Mucosa of stomach (tissue), 1 donor: ENCODE measurements at regions not wholly inside any gene's neighbourhood (a gene's known extent, or its start where the extent isn't known, plus 50 kb on each side); places are given as distances from the start of the nearest gene placed in this dataset.

Experiments
- H3K27me3 ChIP-seq: one replicate; pipeline ENCODE4 v1.7.0; 2013; ENCODE audit warnings: mild to moderate bottlenecking, low read length; ENCODE audit not compliant: control insufficient read depth, insufficient read depth
- H3K36me3 ChIP-seq: one replicate; pipeline ENCODE4 v1.7.0; 2013; ENCODE audit warnings: low read length; ENCODE audit not compliant: control insufficient read depth, insufficient read depth
- H3K4me1 ChIP-seq: one replicate; pipeline ENCODE4 v1.7.0; 2013; ENCODE audit warnings: mild to moderate bottlenecking, low read length; ENCODE audit not compliant: control insufficient read depth, insufficient read depth
- H3K4me3 ChIP-seq: one replicate; pipeline ENCODE4 v1.7.0; 2013; ENCODE audit warnings: low read length
- H3K9ac ChIP-seq: one replicate; pipeline ENCODE4 v1.7.0; 2013; ENCODE audit warnings: mild to moderate bottlenecking, low read length, moderate library complexity
- H3K9me3 ChIP-seq: one replicate; pipeline ENCODE4 v1.7.0; 2013; ENCODE audit warnings: mild to moderate bottlenecking, low read length, moderate library complexity; ENCODE audit not compliant: control insufficient read depth
- donor health status: Pancreatic carcinoma.

- no peak overlapping the region for H3K9ac ChIP-seq
- H3K27me3 ChIP-seq = no peaks in the 10 kb centered on the region
- H3K4me1 ChIP-seq = no peaks in the 10 kb centered on the region
- H3K9me3 ChIP-seq = no peaks in the 10 kb centered on the region
- H3K36me3 ChIP-seq = no peaks in the 10 kb centered on the region
- H3K4me3 ChIP-seq = no peak overlapping the region
These were observed 78.3 kb upstream of the HS6ST1 start for GRCh38 chr2:128396946-128397345.

GRCh38 chr2:128399256-128399655 is 80.6 kb upstream of the HS6ST1 start:
- Histone ChIP-seq H3K4me1 (no peaks in the 10 kb centered on the region), H3K36me3 (no peaks in the 10 kb centered on the region), H3K9me3 (no peaks in the 10 kb centered on the region), H3K9ac (no peak overlapping the region), H3K4me3 (no peak overlapping the region), H3K27me3 (no peaks in the 10 kb centered on the region)

- H3K9ac ChIP-seq = no peak overlapping the region
These were observed 81.1 kb upstream of the HS6ST1 start for GRCh38 chr2:128399690-128400291.

GRCh38 chr2:128401680-128402079 is 83.0 kb upstream of the HS6ST1 start:
- no peaks in the 10 kb centered on the region for H3K36me3 ChIP-seq
- no peaks in the 10 kb centered on the region for H3K4me1 ChIP-seq
- H3K9me3 ChIP-seq = no peaks in the 10 kb centered on the region
- H3K27me3 ChIP-seq = no peaks in the 10 kb centered on the region
- no peak overlapping the region for H3K9ac ChIP-seq
- no peak overlapping the region for H3K4me3 ChIP-seq

More at GRCh38 chr2:128399690-128400291, 81.1 kb upstream of the HS6ST1 start:
- H3K27me3 ChIP-seq = no peaks in the 10 kb centered on the region
- H3K4me3 ChIP-seq = no peak overlapping the region
- no peaks in the 10 kb centered on the region for H3K4me1 ChIP-seq
- H3K9me3 ChIP-seq = no peaks in the 10 kb centered on the region
- no peaks in the 10 kb centered on the region for H3K36me3 ChIP-seq

GRCh38 chr2:128402911-128403670 is 84.4 kb upstream of the HS6ST1 start:
- Histone ChIP-seq H3K4me3 (no peak overlapping the region), H3K4me1 (no peaks in the 10 kb centered on the region), H3K9ac (no peak overlapping the region), H3K27me3 (no peaks in the 10 kb centered on the region), H3K9me3 (no peaks in the 10 kb centered on the region), H3K36me3 (no peaks in the 10 kb centered on the region)

- H3K9ac ChIP-seq = no peak overlapping the region
- H3K9me3 ChIP-seq = no peaks in the 10 kb centered on the region
These were observed 85.4 kb upstream of the HS6ST1 start for GRCh38 chr2:128403814-128404708.

GRCh38 chr2:128404709-128405466 is 86.2 kb upstream of the HS6ST1 start:
- no peak overlapping the region for H3K4me3 ChIP-seq

More at GRCh38 chr2:128403814-128404708, 85.4 kb upstream of the HS6ST1 start:
- Histone ChIP-seq H3K36me3 (no peaks in the 10 kb centered on the region), H3K4me3 (no peak overlapping the region), H3K4me1 (no peaks in the 10 kb centered on the region), H3K27me3 (no peaks in the 10 kb centered on the region)

GRCh38 chr2:128405467-128405900 is 86.8 kb upstream of the HS6ST1 start:
- H3K9me3 ChIP-seq = no peaks in the 10 kb centered on the region
- no peak overlapping the region for H3K4me3 ChIP-seq
- no peaks in the 10 kb centered on the region for H3K36me3 ChIP-seq
- no peaks in the 10 kb centered on the region for H3K27me3 ChIP-seq
- no peaks in the 10 kb centered on the region for H3K4me1 ChIP-seq
- H3K9ac ChIP-seq = no peak overlapping the region

More at GRCh38 chr2:128404709-128405466, 86.2 kb upstream of the HS6ST1 start:
- Histone ChIP-seq H3K9ac (no peak overlapping the region), H3K36me3 (no peaks in the 10 kb centered on the region), H3K9me3 (no peaks in the 10 kb centered on the region), H3K27me3 (no peaks in the 10 kb centered on the region), H3K4me1 (no peaks in the 10 kb centered on the region)

GRCh38 chr2:128405981-128406613 is 87.4 kb upstream of the HS6ST1 start:
- no peaks in the 10 kb centered on the region for H3K27me3 ChIP-seq
- H3K9ac ChIP-seq = no peak overlapping the region
- H3K4me3 ChIP-seq = no peak overlapping the region
- no peaks in the 10 kb centered on the region for H3K4me1 ChIP-seq
- no peaks in the 10 kb centered on the region for H3K36me3 ChIP-seq
- H3K9me3 ChIP-seq = no peaks in the 10 kb centered on the region

- Histone ChIP-seq H3K27me3 (no peaks in the 10 kb centered on the region), H3K9ac (no peak overlapping the region), H3K4me1 (no peaks in the 10 kb centered on the region), H3K36me3 (no peaks in the 10 kb centered on the region), H3K9me3 (no peaks in the 10 kb centered on the region), H3K4me3 (no peak overlapping the region)
These were observed 88.3 kb upstream of the HS6ST1 start for GRCh38 chr2:128406736-128407554.
